ENCODE measurements at regions not wholly inside any gene's neighbourhood (a gene's known extent, or its start where the extent isn't known, plus 50 kb on each side); places are given as distances from the start of the nearest gene placed in this dataset.

- no peak for TF ChIP-seq CTCF (IDR thresholded peaks at IDR 0.05 in 8 of 11, conservative IDR thresholded peaks at IDR 0.05 in 3 of 11)
- no peak for TF ChIP-seq POLR2AphosphoS5 (IDR thresholded peaks at IDR 0.05)
Observed at GRCh38 chr7:136517971-136518370, 350.5 kb upstream of the CHRM2 start.
